Neutrophil (primary cell): ENCODE measurements at regions not wholly inside any gene's neighbourhood (a gene's known extent, or its start where the extent isn't known, plus 50 kb on each side); places are given as distances from the start of the nearest gene placed in this dataset.

Source experiments
- H3K27ac ChIP-seq: fragments of 200-600 bp; sonication (generic); 2 replicates; pipeline ENCODE4 v1.5.1; 2016; ENCODE audit warnings: mild to moderate bottlenecking, moderate library complexity
- H3K27me3 ChIP-seq: fragments of 200-600 bp; sonication (generic); 2 replicates; pipeline ENCODE4 v1.6.0; 2016; ENCODE audit warnings: mild to moderate bottlenecking
- H3K36me3 ChIP-seq: fragments of 200-600 bp; sonication (generic); 2 replicates; pipeline ENCODE4 v1.5.1; 2017
- H3K4me1 ChIP-seq, 2 experiments: fragments of 200-600 bp in 1 of 2; sonication (generic) in 1 of 2; 1 replicate in 1 of 2; 2 replicates in 1 of 2; pipeline versions ENCODE4 v1.5.1 to v1.6.1; 2013 to 2016; ENCODE audit warnings: low read depth in 1 of 2, low read length in 1 of 2, mild to moderate bottlenecking in 1 of 2, moderate library complexity in 1 of 2; ENCODE audit not compliant: control insufficient read depth in 1 of 2, insufficient read depth in 1 of 2
- H3K4me3 ChIP-seq, 2 experiments: fragments of 200-600 bp in 1 of 2; sonication (generic) in 1 of 2; 1 replicate in 1 of 2; 2 replicates in 1 of 2; pipeline ENCODE4 v1.5.1; 2013 to 2016; ENCODE audit warnings: low read depth in 1 of 2, low read length in 1 of 2, mild to moderate bottlenecking in 1 of 2, moderate library complexity in 1 of 2
- H3K9me3 ChIP-seq: fragments of 200-600 bp; sonication (generic); 2 replicates; pipeline ENCODE4 v1.5.1; 2016
- CTCF ChIP-seq: fragments of 200-600 bp; sonication (generic); IDR thresholded peaks from 2 replicates; pipeline ENCODE4 v1.5.1; 2016; ENCODE audit warnings: antibody characterized with exemption

GRCh38 chr1:38256072-38256471 lies 209.5 kb upstream of the POU3F1 start:
- Histone ChIP-seq H3K36me3 (no peaks in the 10 kb centered on the region), H3K9me3 (no peaks in the 10 kb centered on the region), H3K27ac (no peak overlapping the region), H3K4me3 (no peak overlapping the region), H3K27me3 (peaks cover 40% of the 10 kb centered on the region), H3K4me1 (no peaks in the 10 kb centered on the region)
- TF ChIP-seq CTCF: no peak

- TF ChIP-seq CTCF: no peak
- no peaks in the 10 kb centered on the region for H3K36me3 ChIP-seq
- no peak overlapping the region for H3K4me3 ChIP-seq
- H3K27me3 ChIP-seq: peaks cover 44% of the 10 kb centered on the region
- no peaks in the 10 kb centered on the region for H3K4me1 ChIP-seq
- no peak overlapping the region for H3K27ac ChIP-seq
- H3K9me3 ChIP-seq: no peaks in the 10 kb centered on the region
These were observed 206.7 kb upstream of the POU3F1 start for GRCh38 chr1:38253314-38253713.

- Histone ChIP-seq H3K27ac (no peak overlapping the region), H3K4me1 (no peaks in the 10 kb centered on the region), H3K36me3 (no peaks in the 10 kb centered on the region), H3K9me3 (no peaks in the 10 kb centered on the region), H3K4me3 (no peak overlapping the region), H3K27me3 (peaks cover 59% of the 10 kb centered on the region)
- no peak for TF ChIP-seq CTCF
These were observed 203.8 kb upstream of the POU3F1 start for GRCh38 chr1:38250356-38250755.

DNA sequence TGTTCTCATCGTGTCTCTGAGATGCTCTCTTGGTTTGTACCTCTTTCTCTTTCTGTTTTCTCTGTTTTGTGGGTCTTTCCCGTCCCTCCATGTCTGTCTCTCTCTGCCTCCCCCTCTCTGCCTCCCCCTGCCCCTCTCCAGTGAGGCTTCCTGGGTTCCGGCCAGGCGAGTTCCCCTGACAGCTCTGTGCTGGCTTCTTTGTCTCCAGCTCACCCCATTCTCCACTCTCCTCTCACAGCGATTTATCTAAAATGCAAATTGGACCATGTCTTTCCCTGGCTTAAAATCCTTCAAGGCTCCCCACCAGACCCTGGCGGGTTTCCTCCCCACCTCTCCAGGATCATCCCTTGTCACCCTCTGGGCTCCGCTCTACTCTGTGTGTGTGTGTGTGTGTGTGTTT lies 202.4 kb upstream of the POU3F1 start:
- Histone ChIP-seq H3K27me3 (peaks cover 59% of the 10 kb centered on the region), H3K4me1 (no peaks in the 10 kb centered on the region)
- TF ChIP-seq CTCF: no peak

DNA sequence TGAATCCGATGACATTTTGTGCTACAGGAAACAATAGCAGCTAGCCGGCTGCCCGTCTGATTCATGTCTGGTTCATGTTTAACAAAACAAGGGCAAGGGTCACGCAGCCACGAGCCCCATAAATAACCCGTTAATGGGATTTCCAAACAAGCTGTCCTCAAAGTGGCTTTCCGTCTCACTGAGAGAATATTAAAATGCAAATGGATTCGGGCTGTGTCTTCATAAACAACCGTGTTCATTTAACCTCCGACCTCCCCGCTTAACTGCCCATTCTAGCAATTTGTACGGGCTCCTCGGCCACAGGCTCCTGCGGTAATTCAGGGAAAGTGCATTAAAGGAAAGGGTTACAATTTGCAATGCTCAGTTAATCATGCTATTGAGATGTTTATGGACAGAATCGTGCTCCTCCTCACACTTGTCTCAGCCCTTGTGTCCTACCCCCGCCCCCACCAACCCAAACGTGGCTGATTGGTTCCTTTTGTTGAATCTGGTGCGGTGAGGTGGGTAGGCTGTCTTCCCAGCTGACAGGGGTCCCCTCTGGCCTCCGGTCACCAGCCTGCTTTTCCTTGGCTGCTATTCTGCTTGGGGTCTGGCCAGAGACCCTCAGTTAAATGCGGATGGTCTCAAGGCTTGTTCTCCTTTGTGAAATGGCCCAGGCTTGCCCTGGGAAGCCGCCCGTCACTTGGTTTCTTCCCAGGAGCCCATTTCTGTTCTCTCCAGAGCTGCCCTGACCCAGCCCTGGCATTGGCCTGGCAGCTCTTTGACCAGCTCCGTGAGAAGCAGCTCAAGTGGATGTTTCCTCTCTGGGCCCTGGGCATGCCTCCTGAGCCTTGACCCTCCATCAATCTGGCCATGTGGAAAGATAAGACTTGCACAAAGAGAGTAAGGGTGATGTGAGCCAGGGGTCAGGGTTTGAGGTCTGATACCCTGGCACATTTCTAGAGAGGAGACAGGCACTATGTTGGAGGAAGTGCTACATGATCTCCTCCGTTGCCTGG lies 200.7 kb upstream of the POU3F1 start:
- H3K36me3 ChIP-seq: no peaks in the 10 kb centered on the region
- no peaks in the 10 kb centered on the region for H3K9me3 ChIP-seq
- no peak overlapping the region for H3K4me3 ChIP-seq
- H3K27me3 ChIP-seq: peaks cover 54% of the 10 kb centered on the region
- no peak overlapping the region for H3K27ac ChIP-seq
- H3K4me1 ChIP-seq: no peaks in the 10 kb centered on the region
- TF ChIP-seq CTCF: no peak

More for the DNA sequence above, 202.4 kb upstream of the POU3F1 start:
- Histone ChIP-seq H3K4me3 (no peak overlapping the region), H3K36me3 (no peaks in the 10 kb centered on the region), H3K9me3 (no peaks in the 10 kb centered on the region), H3K27ac (no peak overlapping the region)
